Epidermal melanocyte (primary cell): ENCODE measurements at regions not wholly inside any gene's neighbourhood (a gene's known extent, or its start where the extent isn't known, plus 50 kb on each side); places are given as distances from the start of the nearest gene placed in this dataset.

Source experiments
- DNase-seq: peaks from one replicate; pipeline ENCODE4 v3.0.0; 2011; ENCODE audit warnings: low spot score; ENCODE audit not compliant: insufficient read length

- DNase-seq: no peak
Measured at GRCh38 chr15:46231786-46232185, 597.0 kb downstream of the SQOR start.

DNA sequence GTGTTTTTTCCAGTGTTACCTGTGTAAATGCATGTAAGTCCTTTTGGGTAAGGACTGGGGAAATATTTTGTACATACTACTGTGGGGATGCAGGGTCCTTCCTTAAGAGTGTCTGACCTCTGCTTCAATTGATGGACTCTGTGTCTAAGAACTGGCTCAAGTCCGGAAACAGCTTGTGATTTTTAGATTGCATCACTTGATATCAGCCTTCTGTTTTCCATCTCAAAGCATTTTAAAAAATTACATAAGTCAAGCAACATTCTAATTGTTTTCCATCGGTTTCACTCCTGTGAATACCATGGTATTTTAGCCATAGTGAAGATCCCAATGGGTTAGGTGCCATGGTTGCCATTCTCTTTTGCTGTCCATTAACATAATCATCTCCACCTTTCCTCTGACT, 597.6 kb downstream of the SQOR start:
- DNase-seq: no peak

DNA sequence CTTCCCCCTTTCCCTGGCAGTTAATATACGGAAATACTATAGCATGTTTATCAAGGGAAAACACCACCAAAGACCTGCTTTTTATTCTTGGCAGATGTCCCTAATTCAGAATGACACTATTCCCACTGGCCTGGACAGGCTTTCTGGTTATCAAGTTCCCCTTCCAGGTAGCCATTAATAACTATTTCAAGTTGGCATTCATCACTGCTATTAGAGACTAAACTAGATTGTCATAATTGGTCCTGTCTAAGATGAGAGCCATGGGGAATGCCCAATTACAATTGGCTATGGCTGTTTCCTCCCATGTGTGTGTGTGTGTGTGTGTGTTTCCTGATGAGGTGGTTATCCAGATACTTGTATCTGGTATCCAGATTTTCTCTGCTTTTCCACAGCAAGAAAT, 608.1 kb downstream of the SQOR start:
- DNase-seq: no peak

DNA sequence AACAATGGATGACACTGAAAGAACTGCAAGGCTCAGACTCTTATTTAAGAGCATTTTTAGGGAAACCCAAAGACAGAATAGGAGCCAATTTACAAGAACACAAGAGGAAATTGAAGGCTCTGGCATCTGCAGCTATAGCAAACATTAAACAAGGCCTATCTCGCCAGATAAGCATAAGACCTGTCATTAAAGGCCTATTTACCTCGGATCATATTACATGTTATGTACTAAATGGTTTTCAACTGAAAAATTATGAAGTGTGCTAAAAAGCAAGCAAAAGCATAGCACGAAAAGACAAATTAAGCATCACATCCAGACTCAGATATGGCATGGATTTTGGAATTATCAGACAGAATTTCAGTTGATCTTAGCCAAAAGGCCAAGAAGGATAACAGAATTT, 617.1 kb downstream of the SQOR start:
- no peak for DNase-seq

DNA sequence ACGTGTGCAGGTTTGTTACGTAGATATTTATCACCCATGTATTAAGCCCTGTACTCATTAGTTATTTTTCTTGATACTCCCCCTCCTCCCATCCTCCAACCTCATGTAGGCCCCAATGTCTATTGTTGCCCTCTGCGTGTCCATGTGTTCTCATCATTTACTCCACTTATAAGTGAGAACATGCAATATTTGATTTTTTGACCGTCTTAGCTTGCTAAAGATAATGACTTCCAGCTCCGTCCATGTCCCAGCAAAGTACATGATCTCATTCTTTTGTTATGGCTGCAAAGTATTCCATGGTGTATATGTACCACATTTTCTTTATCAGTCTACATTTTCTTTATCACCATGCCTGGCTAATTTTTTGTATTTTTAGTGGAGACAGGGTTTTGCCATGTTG, 623.2 kb downstream of the SQOR start:
- no peak for DNase-seq

DNA sequence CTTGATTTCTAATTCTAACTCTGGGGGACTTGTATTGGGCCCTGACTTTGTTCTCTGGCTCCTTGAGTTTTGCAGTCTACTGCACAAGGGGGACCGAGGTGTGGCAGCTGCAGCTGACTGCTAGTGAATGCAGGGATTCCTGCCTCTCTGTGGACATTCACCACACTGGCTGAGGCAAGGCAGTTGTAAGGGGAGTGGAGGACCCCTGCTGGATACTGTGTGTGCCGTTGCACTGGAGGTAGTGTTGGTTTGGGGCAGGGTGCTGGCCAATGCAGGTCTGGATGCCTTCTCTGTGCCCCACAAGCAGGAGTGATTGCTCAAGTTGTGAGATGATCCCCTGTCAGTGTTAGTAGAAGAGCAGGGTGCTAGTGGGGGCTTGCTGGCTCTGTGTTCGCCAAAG, 626.1 kb downstream of the SQOR start:
- no peak for DNase-seq

DNA sequence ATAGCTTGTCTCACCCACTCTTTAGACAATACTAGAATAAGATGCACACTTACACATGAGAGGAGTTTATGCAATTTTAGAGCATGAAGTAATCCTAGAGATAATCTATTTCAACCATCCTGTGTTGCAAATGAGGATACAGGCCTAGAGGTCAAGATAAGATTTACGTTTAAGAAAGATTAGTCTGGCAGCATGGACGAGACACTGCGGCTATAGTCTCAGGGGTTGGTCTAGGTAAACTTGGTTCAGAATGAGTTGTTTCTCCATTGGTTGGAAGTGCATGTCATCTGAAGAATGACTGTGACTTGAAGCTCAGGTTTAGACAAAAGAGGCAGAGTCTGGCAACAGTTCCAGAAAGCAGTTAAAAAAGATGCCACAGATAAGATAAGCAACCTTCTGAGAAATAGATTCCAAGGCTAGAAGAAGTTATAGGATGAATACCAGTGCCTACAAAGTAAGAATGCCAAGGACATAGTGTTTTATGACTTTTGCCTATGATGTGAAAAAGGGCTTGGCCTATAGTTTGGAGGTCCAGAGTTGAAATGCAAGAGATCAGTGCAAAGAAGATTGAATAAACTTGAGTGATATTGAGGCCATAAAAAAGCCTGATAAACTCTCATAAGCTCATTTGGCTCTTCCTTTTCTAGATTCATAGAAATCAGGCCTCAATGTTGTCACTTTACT, 631.0 kb downstream of the SQOR start:
- no peak for DNase-seq

DNA sequence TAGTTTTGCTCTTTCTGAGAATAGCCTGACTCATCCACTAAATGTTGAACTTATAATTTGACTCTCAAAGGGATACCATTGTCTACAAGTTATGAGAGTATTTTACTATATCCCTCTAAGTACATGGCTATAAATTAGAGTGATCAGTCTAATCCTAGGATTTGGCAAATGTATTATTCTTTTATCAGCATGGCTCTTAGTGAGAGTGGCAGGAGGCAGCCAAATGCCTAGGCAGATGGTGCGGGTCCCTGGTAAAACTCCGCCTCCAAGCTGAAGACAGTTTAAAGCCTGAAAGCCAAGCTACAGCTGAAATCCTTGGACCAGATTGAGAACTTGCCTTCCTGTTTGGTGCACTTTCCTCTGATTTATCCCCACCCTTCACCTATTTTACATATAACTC, 631.8 kb downstream of the SQOR start:
- DNase-seq: no peak

GRCh38 chr15:46270481-46271147, 635.8 kb downstream of the SQOR start:
- DNase-seq: no peak

- no peak for DNase-seq
Measured at GRCh38 chr15:46275701-46276100, 640.9 kb downstream of the SQOR start.

GRCh38 chr15:46277451-46277850, 642.6 kb downstream of the SQOR start:
- no peak for DNase-seq

DNA sequence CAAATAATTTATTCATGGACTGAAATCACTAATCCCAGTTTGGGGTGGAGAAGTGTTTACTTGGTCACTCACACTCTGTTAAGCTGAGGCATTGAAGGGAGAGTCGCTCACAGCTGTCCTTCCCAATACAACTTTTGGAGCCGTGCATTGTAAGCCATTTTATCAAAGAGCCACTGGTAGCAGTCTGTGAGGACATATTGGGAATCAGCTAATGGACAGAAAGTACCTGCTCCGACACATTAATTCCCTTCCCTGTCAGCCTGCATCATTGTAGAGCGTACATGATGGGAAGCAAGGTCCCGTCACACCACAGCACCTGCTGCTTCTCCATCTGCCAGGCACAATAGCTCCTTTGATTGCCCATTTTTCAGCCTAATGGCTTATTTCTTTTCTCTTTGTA, 643.2 kb downstream of the SQOR start:
- no peak for DNase-seq

DNA sequence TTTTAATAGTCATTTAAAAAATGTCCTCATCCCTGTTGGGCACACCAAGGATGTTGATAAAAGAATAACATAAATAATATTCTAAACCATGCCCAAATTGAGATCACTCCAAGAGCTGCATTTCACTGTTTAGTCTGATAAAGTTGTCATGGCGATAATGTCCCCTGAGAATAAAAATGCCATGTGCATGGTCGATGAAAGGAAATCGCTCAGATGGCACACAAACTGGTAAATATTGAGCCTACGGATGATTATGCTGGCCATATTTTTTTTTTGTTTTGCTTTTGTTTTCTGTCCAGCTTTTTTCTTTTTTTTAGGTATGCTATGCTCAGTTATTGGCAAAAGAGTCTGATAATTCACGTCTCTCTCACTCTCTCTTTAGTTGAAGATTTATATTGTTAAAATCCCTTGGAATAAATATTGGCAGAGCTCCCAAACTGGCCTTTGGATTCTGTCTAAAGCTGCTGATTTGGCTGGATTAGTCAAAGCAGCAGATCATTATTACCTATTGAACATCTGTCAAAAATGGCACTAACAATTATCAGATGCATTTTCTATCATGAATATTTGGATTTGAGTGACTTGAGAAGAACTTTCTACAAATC, 643.8 kb downstream of the SQOR start:
- DNase-seq: no peak

- DNase-seq: no peak
Measured at GRCh38 chr15:46280762-46281542, 646.1 kb downstream of the SQOR start.

DNA sequence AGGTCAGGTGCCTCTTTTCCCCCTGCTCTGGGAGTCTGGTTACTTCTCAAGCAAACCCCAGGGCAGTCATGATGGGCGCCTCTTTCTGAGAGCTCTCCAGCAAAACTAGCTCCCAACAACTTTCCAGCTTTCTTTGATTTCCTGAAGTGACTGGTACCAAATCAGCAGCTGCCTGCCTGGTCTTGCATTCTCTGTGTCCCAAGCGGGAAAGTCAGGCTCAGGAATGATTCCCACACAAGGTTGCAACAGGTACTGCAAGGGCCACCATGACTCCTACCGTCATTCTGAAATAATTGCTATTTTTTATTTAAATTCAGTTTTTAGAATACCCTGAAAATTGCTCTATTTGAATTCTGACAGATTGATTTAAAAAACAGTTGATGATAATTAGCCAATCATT, 658.7 kb downstream of the SQOR start:
- DNase-seq: no peak

DNA sequence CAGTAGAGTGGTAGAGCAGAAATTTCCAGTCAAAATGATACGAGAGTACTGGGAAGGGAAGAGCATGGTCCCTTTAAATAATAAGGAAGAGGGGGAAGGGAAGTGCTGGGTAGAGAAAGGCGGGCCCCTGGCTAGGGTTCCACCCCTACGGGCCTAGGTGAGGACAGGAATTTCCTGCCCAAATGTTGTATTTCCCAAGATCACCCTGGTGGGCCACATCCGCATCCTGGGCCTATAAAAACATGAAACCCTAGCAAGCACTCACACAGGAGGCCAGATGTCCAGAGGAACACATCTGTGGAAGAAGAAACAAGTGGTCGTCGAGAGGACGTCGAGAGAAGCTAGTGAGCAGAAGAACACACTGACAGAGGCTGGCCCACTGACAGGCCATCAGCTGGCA, 661.2 kb downstream of the SQOR start:
- DNase-seq: no peak

- no peak for DNase-seq
Measured at GRCh38 chr15:46296797-46297196, 662.0 kb downstream of the SQOR start.

- DNase-seq: no peak
Measured at GRCh38 chr15:46297766-46298165, 662.9 kb downstream of the SQOR start.

DNA sequence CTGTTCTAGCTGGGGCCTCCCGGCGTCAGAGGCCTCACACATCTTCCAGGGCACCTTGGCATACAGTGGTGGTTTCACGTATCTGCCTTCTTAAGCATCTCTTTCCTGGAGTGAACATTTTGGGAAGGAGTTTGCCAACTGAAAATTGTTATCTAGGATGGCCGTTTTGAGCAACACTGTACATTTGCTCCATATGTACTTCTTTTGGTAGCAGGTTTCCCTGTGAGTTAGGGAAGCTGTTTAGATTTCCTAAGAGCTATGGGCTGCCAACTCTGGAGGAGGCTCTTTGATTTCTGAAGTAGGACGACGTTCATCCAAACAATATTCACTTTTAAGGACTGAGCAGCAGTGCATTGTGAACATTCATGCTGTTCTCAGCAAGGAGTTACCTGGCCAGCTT, 665.9 kb downstream of the SQOR start:
- no peak for DNase-seq

DNA sequence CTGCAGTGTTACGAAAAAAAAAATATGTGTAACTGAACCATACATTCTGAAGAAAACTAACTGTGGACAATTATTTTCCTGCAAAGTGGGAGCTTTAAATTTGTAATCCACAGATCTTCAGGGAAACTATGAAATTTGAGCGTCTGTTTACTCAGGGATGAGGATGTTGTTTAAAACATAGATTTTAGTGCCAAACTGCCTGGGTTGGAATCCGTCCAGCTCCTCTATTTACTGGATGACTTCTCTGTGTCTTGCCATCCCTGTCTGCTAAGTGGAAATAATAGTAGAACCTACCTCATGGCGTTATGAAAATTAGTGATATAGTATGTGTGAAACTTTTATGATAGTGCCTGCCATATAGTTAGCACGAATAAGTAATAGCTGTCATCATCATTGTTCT, 666.5 kb downstream of the SQOR start:
- no peak for DNase-seq

DNA sequence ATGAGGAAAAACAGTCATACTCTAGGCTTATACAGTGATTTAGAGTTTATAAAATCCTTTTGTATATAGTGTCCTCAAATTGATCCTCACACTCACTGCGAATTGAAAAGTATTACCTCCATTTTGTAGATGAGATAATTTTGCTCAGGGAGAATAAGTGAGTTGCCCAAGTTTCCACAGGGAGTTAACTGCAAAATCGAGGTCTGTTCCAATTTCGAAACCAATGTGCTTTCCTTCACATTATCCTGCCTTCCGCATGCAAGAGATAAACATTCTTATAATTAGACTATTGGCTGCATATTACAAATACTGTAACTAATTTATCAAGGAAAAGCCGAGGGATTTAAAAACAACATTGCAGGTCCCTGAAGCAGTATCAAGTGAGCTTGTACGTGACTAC, 667.0 kb downstream of the SQOR start:
- DNase-seq: no peak

GRCh38 chr15:46304321-46304720, 669.5 kb downstream of the SQOR start:
- no peak for DNase-seq
